ENCODE measurements at regions not wholly inside any gene's neighbourhood (a gene's known extent, or its start where the extent isn't known, plus 50 kb on each side); places are given as distances from the start of the nearest gene placed in this dataset.
"Not testable (repeated sequence)": the region's sequence is repeated elsewhere in the genome, so short reads cannot be mapped to it uniquely, and the experiment has no call there.

DNA sequence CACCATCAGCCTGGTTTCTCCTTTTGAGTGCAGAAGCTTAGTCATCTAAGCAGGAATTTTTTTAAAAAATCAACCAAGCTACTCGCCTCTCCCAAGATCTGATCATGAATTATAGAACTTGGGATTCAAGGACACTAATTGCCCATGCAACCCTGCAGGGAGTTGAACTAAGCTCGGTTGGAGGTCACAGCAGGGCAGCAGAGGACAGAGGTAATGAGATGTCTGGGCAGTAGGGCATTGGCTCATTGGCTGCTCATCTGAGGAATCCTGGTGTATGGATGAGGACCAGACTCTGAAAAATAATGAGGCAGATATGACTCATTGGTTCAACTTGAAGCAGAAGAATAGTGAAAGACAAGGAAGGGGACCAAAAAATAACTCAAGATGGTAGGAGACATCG is 111.8 kb upstream of the TLE1 start:
- DNase-seq: no peak
- Histone ChIP-seq H3K4me2 (replicated peaks; ENCODE audit: extremely low read depth, low read length, poor library complexity, severe bottlenecking) (no peak overlapping the region), H3K27ac (ENCODE audit: low read depth in 1 of 2, low read length in 2 of 2) (no peak overlapping the region), H3K79me2 (ENCODE audit: insufficient read depth, low read length) (no peaks in the 10 kb centered on the region), H3K36me3 (replicated peaks in 1 of 2; ENCODE audit: control insufficient read depth in 1 of 2, insufficient read depth in 2 of 2, low read length in 2 of 2) (no peaks in the 10 kb centered on the region), H3K4me3 (replicated peaks in 1 of 3; ENCODE audit: low read depth in 2 of 3, low read length in 3 of 3) (no peak overlapping the region), H3K4me1 (ENCODE audit: control insufficient read depth in 1 of 2, insufficient read depth in 2 of 2, low read length in 2 of 2) (no peaks in the 10 kb centered on the region), H3K27me3 (ENCODE audit: control insufficient read depth in 2 of 2, insufficient read depth in 2 of 2, low read length in 2 of 2) (no peaks in the 10 kb centered on the region), H3K9me3 (replicated peaks in 1 of 2; ENCODE audit: control insufficient read depth in 1 of 2, insufficient read depth in 1 of 2, low read length in 2 of 2) (no peaks in the 10 kb centered on the region), H2AFZ (ENCODE audit: insufficient read depth, low read depth, low read length, poor library complexity, severe bottlenecking) (no peak overlapping the region), H3K9ac (ENCODE audit: insufficient read depth, low read length, poor library complexity, severe bottlenecking) (no peak overlapping the region), H4K20me1 (ENCODE audit: insufficient read depth, low read length) (no peaks in the 10 kb centered on the region)
- no peaks in the 10 kb centered on the region for H3K4me1 Mint-ChIP-seq
- no peak overlapping the region for H3K4me3 Mint-ChIP-seq
- H3K27me3 Mint-ChIP-seq (ENCODE audit: low read depth in 3 of 3): peaks cover 0 to 2% (median 0%) of the 10 kb centered on the region in 3 donors
- TF ChIP-seq, protein P1, sequence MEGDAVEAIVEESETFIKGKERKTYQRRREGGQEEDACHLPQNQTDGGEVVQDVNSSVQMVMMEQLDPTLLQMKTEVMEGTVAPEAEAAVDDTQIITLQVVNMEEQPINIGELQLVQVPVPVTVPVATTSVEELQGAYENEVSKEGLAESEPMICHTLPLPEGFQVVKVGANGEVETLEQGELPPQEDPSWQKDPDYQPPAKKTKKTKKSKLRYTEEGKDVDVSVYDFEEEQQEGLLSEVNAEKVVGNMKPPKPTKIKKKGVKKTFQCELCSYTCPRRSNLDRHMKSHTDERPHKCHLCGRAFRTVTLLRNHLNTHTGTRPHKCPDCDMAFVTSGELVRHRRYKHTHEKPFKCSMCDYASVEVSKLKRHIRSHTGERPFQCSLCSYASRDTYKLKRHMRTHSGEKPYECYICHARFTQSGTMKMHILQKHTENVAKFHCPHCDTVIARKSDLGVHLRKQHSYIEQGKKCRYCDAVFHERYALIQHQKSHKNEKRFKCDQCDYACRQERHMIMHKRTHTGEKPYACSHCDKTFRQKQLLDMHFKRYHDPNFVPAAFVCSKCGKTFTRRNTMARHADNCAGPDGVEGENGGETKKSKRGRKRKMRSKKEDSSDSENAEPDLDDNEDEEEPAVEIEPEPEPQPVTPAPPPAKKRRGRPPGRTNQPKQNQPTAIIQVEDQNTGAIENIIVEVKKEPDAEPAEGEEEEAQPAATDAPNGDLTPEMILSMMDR (IDR thresholded peaks at IDR 0.05): no peak
- WGBS (ENCODE audit: insufficient coverage): 75% methylated on average over 3 of the region's 3 CpGs
- H3K27ac Mint-ChIP-seq: no peak overlapping the region
- H3K9me3 Mint-ChIP-seq: peaks cover 0 to 8% (median 4%) of the 10 kb centered on the region in 7 donors
- no peaks in the 10 kb centered on the region for H3K36me3 Mint-ChIP-seq
- intact Hi-C loops (cut with micrococcal nuclease): no loop called here

DNA sequence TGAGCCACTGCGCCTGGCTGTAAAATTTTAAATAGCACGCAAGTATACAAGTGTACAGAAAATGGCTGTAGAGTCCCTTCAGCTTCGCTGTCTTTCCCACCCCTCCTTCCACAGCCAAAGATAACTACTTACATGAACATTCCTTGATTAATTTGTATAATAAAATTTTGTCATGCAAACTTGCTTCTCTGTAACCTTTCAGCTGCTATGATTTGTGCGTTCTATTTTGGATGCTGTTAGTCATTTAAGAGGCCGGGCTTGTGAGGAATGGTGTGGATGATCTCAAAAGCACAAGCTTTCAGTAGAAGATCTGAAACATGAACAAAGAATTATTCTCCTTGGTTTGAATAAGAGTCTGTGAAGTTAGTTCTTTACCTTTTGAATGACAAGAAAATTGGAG is 115.0 kb upstream of the TLE1 start:
- Histone ChIP-seq H3K9me3 (replicated peaks in 1 of 2; ENCODE audit: control insufficient read depth in 1 of 2, insufficient read depth in 1 of 2, low read length in 2 of 2) (peaks cover 0 to 3% of the 10 kb centered on the region in 2 donors), H3K27ac (ENCODE audit: low read depth in 1 of 2, low read length in 2 of 2) (no peak overlapping the region), H3K79me2 (ENCODE audit: insufficient read depth, low read length) (no peaks in the 10 kb centered on the region), H3K4me1 (ENCODE audit: control insufficient read depth in 1 of 2, insufficient read depth in 2 of 2, low read length in 2 of 2) (no peaks in the 10 kb centered on the region), H3K27me3 (ENCODE audit: control insufficient read depth in 2 of 2, insufficient read depth in 2 of 2, low read length in 2 of 2) (no peaks in the 10 kb centered on the region), H3K4me3 (replicated peaks in 1 of 3; ENCODE audit: low read depth in 2 of 3, low read length in 3 of 3) (no peak overlapping the region), H3K36me3 (replicated peaks in 1 of 2; ENCODE audit: control insufficient read depth in 1 of 2, insufficient read depth in 2 of 2, low read length in 2 of 2) (no peaks in the 10 kb centered on the region), H3K9ac (ENCODE audit: insufficient read depth, low read length, poor library complexity, severe bottlenecking) (no peak overlapping the region), H2AFZ (ENCODE audit: insufficient read depth, low read depth, low read length, poor library complexity, severe bottlenecking) (no peak overlapping the region), H4K20me1 (ENCODE audit: insufficient read depth, low read length) (no peaks in the 10 kb centered on the region), H3K4me2 (replicated peaks; ENCODE audit: extremely low read depth, low read length, poor library complexity, severe bottlenecking) (no peak overlapping the region)
- H3K4me3 Mint-ChIP-seq: no peak overlapping the region
- TF ChIP-seq, protein P1 (IDR thresholded peaks at IDR 0.05): no peak
- H3K4me1 Mint-ChIP-seq: no peaks in the 10 kb centered on the region
- WGBS (ENCODE audit: insufficient coverage): 100% methylated on average over 2 of the region's 5 CpGs
- intact Hi-C loops (cut with micrococcal nuclease): no loop called here
- H3K9me3 Mint-ChIP-seq: peaks cover 2 to 11% (median 6%) of the 10 kb centered on the region in 7 donors
- no peaks in the 10 kb centered on the region for H3K36me3 Mint-ChIP-seq
- no peak for DNase-seq
- H3K27me3 Mint-ChIP-seq (ENCODE audit: low read depth in 3 of 3): peaks cover 0 to 4% (median 2%) of the 10 kb centered on the region in 3 donors
- no peak overlapping the region for H3K27ac Mint-ChIP-seq

DNA sequence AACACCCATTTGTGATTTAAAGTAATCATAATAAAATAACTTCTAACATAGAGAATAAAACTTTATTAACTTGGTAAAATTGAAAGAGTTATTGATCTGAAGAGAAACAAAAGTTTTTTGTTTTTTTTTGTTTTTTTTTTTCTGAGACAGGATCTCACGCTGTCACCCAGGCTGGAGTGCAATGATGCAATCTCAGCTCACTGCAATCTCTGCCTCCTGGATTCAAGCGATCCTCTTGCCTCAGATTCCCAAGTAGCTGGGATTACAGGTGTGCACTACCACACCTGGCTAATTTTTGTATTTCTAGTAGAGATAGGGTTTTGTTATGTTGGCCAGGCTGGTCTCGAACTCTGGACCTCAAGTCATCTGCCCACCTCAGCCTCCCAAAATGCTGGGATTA is 116.5 kb upstream of the SPATA31D4 start:
- H3K27ac ChIP-seq (ENCODE audit: low read depth in 1 of 2, low read length in 2 of 2); H2AFZ ChIP-seq (ENCODE audit: insufficient read depth, low read depth, low read length, poor library complexity, severe bottlenecking); H3K4me3 Mint-ChIP-seq; H4K20me1 ChIP-seq (ENCODE audit: insufficient read depth, low read length); DNase-seq; intact Hi-C loops (cut with micrococcal nuclease); H3K9me3 Mint-ChIP-seq; H3K4me3 ChIP-seq (replicated peaks in 1 of 3; ENCODE audit: low read depth in 2 of 3, low read length in 3 of 3); H3K27ac Mint-ChIP-seq; H3K9me3 ChIP-seq (replicated peaks in 1 of 2; ENCODE audit: control insufficient read depth in 1 of 2, insufficient read depth in 1 of 2, low read length in 2 of 2); H3K9ac ChIP-seq (ENCODE audit: insufficient read depth, low read length, poor library complexity, severe bottlenecking); H3K79me2 ChIP-seq (ENCODE audit: insufficient read depth, low read length); H3K36me3 Mint-ChIP-seq; H3K4me2 ChIP-seq (replicated peaks; ENCODE audit: extremely low read depth, low read length, poor library complexity, severe bottlenecking); H3K4me1 ChIP-seq (ENCODE audit: control insufficient read depth in 1 of 2, insufficient read depth in 2 of 2, low read length in 2 of 2); H3K36me3 ChIP-seq (replicated peaks in 1 of 2; ENCODE audit: control insufficient read depth in 1 of 2, insufficient read depth in 2 of 2, low read length in 2 of 2); H3K27me3 Mint-ChIP-seq (ENCODE audit: low read depth in 3 of 3); H3K4me1 Mint-ChIP-seq; H3K27me3 ChIP-seq (ENCODE audit: control insufficient read depth in 2 of 2, insufficient read depth in 2 of 2, low read length in 2 of 2): not testable (repeated sequence)
- no CpG with 5 or more reads among the region's 3 CpGs for WGBS (ENCODE audit: insufficient coverage)
